GM18519 (cell line): ENCODE measurements at regions not wholly inside any gene's neighbourhood (a gene's known extent, or its start where the extent isn't known, plus 50 kb on each side); places are given as distances from the start of the nearest gene placed in this dataset.

Source experiments
- ATAC-seq: cut with Tn5 transposase; IDR thresholded peaks from one replicate; pipeline ENCODE4 v1.9.1; 2021; ENCODE audit warnings: mild to moderate bottlenecking, moderate library complexity; ENCODE audit not compliant: unreplicated experiment, low FRiP score

DNA sequence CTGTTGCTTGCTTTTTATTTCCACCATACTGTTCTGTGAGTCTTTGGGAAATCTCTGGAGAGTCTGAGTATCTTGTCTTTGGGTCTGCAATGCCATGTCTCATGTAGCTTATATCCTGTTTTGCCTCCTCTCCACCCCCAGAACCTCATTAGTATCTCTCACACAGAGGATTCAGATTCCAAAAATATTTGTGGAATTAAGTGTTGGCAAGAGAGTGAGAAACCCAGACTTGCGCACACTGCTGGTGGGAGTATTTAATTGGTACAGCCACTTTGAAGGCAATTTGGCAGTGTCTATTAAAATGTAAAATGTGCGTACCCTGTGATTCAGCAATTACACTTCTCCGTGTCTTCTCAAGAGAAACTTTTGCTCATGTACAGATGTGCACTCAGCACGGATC is 68.6 kb downstream of the ZNF621 start:
- ATAC-seq: no peak

GRCh38 chr3:40597441-40597840 is 72.7 kb downstream of the ZNF621 start:
- no peak for ATAC-seq

- no peak for ATAC-seq
Measured at GRCh38 chr3:40598338-40598737, 73.6 kb downstream of the ZNF621 start.

GRCh38 chr3:40598962-40599361 is 74.2 kb downstream of the ZNF621 start:
- ATAC-seq: no peak

DNA sequence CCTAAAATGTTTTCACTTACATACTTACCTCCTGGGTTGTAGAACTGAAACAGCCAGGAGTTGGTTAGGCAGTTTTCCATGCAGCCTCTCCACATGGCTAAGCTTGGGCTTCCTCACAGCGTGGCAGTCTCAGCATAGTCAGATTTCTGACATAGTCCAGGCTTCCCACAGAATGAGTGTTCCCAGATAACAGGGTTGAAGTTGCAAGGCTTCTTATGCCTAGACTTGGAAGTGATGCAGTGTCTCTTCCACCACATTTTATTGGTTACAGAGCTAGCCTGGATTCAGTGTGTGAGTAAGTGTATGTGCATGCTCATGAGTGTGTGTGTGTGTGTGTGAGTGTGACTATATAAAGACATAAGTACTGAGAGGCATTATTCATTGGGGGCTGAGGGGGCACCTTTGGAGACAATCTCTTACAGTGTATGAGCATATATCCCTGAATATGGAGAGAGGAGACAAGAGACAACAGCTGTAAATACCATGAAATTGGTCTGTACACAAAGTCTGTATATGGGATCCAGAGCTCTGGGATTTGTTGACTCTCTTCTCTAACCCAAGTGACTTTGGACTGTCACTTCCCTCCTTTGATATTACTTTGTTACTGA is 78.1 kb downstream of the ZNF621 start:
- no peak for ATAC-seq

DNA sequence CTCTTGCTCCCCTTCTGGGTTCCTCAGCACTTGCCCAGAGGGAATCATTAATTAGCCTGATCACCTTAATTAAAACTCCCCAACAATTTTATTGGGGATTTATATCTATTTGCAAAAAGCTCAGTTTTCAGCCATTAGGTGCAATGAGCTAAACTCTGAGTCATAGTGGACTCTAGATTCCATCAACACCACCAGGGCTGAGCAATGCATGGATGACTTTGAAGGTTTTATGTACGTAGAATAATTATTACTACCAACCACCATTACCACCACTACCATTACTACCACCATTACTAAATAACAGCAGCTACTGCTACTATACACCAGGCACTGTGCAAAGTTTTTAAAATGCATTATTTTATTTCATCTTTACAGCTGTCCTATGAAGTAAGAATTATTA is 81.2 kb downstream of the ZNF621 start:
- ATAC-seq: no peak

- no peak for ATAC-seq
Measured at GRCh38 chr3:40608091-40608490, 83.3 kb downstream of the ZNF621 start.

DNA sequence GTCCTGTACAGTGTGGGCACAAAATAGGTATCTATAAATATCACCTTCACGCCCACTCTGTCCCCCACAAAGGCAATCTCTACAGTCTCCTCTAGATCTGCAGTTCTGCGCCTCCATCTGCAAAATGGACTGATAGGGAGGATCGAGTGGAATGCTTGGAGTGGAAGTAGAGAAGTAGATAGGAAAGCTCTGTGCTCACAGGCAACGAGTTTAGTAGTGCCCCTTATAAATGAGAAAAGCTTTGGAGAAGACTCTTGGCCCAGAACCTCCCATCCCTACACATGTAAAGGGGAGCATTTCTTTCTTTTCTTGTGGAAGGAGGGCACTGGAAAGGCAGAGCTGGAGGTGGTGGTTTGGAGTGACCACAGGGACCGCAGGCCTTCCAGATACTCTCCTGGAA is 88.5 kb downstream of the ZNF621 start:
- no peak for ATAC-seq

- ATAC-seq: no peak
Measured at GRCh38 chr3:40615110-40615915, 90.6 kb downstream of the ZNF621 start.

GRCh38 chr3:40615918-40616819 is 91.4 kb downstream of the ZNF621 start:
- no peak for ATAC-seq

DNA sequence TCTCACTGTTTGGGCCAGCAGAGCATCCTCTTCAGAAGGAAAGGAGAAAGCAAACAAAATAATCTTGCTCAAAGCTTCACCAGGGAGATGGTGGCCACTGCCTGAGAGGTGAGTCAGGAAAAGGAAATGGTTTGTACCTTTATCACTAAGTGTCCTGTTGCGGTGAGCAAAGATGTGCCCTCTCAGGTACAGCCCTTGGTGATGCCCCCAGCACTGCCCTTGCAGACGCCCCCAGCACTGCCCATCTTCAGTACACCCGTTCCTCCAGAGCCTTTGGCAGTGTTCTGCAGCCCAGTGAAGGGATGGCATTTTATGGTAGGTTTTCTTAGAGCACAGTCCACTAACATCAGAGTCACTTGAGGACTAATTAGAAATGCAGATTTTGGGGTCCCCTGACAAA is 92.3 kb downstream of the ZNF621 start:
- ATAC-seq: no peak

DNA sequence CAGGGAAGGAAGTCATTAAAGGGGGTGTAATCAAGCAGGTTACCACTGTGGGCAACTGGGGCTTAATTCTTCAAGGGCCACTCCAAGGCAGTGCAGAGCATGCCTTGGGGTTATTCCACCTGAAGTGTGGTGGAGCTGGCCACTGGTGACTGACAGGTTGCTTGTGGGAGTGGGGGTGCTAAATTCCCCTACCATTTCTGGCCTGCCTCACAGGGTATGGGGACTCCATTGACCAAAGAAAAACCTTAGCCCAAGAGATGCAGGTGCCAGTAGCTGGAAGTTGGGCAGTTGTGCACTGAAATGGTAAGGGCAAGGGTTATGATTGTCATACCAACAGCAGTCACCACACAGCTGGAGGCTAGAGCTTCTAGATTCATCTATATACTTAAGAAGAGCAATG is 93.4 kb downstream of the ZNF621 start:
- ATAC-seq: no peak

- no peak for ATAC-seq
Measured at GRCh38 chr3:40620151-40620550, 95.4 kb downstream of the ZNF621 start.

DNA sequence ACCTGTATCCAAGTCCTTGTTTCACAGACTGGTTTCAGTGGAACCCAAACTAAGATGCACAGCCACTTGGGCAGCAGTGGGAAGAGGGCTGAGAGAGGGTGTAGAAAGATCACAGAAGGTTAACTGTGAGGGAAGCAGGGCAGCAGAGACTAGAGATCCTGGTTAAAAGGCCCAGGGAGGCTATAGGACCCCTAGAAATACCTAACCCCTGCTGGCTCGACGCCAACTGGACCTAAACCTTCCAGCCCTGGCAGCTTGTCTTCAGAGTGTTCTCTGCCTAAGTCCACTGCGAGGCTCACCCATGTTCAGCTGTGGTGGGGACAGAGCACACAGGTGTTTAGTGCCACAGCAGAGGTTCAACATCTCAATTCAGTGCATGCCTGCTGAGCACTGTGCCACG is 96.5 kb downstream of the ZNF621 start:
- ATAC-seq: no peak

DNA sequence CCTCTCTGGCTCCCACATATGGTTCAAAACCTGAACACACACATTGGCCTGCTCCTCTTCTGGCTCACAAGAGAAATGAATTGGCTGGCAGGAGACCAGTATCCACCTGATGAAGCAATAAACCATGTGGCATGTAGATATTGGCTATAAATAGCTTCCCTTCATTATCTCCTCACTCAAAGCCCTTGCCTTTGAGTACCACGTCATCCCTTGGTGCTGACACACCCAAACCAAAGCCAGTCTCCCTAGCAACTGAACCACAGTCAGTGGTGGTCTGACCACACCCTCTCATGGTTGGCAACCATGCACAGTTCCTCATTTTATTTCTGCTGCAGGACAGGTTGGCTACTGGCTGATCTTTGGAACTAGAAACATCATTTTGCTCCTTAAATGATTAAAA is 98.8 kb downstream of the ZNF621 start:
- peak; percentile 77 for ATAC-seq

GRCh38 chr3:40624189-40624769 is 99.5 kb downstream of the ZNF621 start:
- no peak for ATAC-seq

- ATAC-seq: no peak
Measured at GRCh38 chr3:40627095-40627494, 102.3 kb downstream of the ZNF621 start.

- ATAC-seq: no peak
Measured at GRCh38 chr3:40628984-40629383, 104.2 kb downstream of the ZNF621 start.

GRCh38 chr3:40631341-40631995 is 106.7 kb downstream of the ZNF621 start:
- no peak for ATAC-seq

- no peak for ATAC-seq
Measured at GRCh38 chr3:40637906-40638305, 113.1 kb downstream of the ZNF621 start.
